Breast epithelium (tissue), 3 donors: ENCODE measurements at regions not wholly inside any gene's neighbourhood (a gene's known extent, or its start where the extent isn't known, plus 50 kb on each side); places are given as distances from the start of the nearest gene placed in this dataset.

ENCODE experiments used
- POLR2AphosphoS5 ChIP-seq, 3 donors: sonication (generic); formaldehyde crosslinking; IDR thresholded peaks; one replicate each; pipeline ENCODE4 v1.6.1; 2017; ENCODE audit warnings: antibody characterized with exemption in 3 of 3
- TF ChIP-seq, protein P1 (sequence below), 3 donors: fragments of 450-650 bp; IDR thresholded peaks; one replicate each; pipeline ENCODE4 v1.5.1; 2016 to 2017; ENCODE audit warnings: antibody characterized with exemption in 3 of 3, mild to moderate bottlenecking in 3 of 3, moderate library complexity in 3 of 3

DNA sequence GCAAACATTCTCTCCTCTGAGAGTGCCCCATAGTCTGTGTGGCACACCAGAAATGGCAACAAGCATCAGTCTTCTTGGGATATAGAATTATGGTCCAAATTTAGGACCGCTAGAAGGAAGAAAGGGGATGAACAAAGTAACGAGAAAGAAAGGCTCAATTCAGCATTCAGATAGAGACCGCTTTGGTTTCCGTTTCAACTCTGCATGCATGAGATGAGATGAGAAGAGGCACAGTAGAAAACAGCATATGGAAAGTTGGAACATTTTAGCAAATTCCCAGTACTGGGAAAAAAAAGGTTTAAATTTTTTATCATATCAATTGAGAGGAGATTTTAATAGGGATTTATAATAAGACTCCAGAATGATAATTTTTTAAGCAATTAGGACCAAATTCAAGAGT, 595.5 kb upstream of the CHRM3 start:
- TF ChIP-seq, protein P1, sequence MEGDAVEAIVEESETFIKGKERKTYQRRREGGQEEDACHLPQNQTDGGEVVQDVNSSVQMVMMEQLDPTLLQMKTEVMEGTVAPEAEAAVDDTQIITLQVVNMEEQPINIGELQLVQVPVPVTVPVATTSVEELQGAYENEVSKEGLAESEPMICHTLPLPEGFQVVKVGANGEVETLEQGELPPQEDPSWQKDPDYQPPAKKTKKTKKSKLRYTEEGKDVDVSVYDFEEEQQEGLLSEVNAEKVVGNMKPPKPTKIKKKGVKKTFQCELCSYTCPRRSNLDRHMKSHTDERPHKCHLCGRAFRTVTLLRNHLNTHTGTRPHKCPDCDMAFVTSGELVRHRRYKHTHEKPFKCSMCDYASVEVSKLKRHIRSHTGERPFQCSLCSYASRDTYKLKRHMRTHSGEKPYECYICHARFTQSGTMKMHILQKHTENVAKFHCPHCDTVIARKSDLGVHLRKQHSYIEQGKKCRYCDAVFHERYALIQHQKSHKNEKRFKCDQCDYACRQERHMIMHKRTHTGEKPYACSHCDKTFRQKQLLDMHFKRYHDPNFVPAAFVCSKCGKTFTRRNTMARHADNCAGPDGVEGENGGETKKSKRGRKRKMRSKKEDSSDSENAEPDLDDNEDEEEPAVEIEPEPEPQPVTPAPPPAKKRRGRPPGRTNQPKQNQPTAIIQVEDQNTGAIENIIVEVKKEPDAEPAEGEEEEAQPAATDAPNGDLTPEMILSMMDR (IDR thresholded peaks at IDR 0.05) = no peak
- TF ChIP-seq POLR2AphosphoS5 (IDR thresholded peaks at IDR 0.05) = no peak
